ENCODE measurements at regions not wholly inside any gene's neighbourhood (a gene's known extent, or its start where the extent isn't known, plus 50 kb on each side); places are given as distances from the start of the nearest gene placed in this dataset.

- H3K4me1 ChIP-seq (ENCODE audit: low read depth), result no peaks in the 10 kb centered on the region
- DNase-seq (ENCODE audit: low read depth in 1 of 2, low spot score in 1 of 2), result no peak
- TF ChIP-seq CTCF (IDR thresholded peaks at IDR 0.05; ENCODE audit: low read depth, low read length), result no peak
- H3K36me3 ChIP-seq, result no peaks in the 10 kb centered on the region
- no peak overlapping the region for H3K4me3 ChIP-seq
- no peaks in the 10 kb centered on the region for H3K9me3 ChIP-seq (ENCODE audit: low read depth)
- H3K27me3 ChIP-seq, result peaks cover 11% of the 10 kb centered on the region
- no peak overlapping the region for H3K27ac ChIP-seq
Observed at GRCh38 chr19:30647891-30648720, 275.9 kb downstream of the ZNF536 start.

GRCh38 chr19:30646806-30647205 is 274.6 kb downstream of the ZNF536 start:
- H3K27me3 ChIP-seq, result peaks cover 11% of the 10 kb centered on the region
- H3K36me3 ChIP-seq, result no peaks in the 10 kb centered on the region
- H3K4me3 ChIP-seq, result no peak overlapping the region
- no peak overlapping the region for H3K27ac ChIP-seq
- DNase-seq (ENCODE audit: low read depth in 1 of 2, low spot score in 1 of 2), result no peak
- H3K4me1 ChIP-seq (ENCODE audit: low read depth), result no peaks in the 10 kb centered on the region
- no peaks in the 10 kb centered on the region for H3K9me3 ChIP-seq (ENCODE audit: low read depth)
- no peak for TF ChIP-seq CTCF (IDR thresholded peaks at IDR 0.05; ENCODE audit: low read depth, low read length)

GRCh38 chr19:30645946-30646577 is 273.9 kb downstream of the ZNF536 start:
- no peak for DNase-seq (ENCODE audit: low read depth in 1 of 2, low spot score in 1 of 2)
- Histone ChIP-seq H3K9me3 (ENCODE audit: low read depth) (no peaks in the 10 kb centered on the region), H3K4me3 (no peak overlapping the region), H3K27me3 (peaks cover 7% of the 10 kb centered on the region), H3K27ac (no peak overlapping the region), H3K4me1 (ENCODE audit: low read depth) (no peaks in the 10 kb centered on the region), H3K36me3 (no peaks in the 10 kb centered on the region)
- TF ChIP-seq CTCF (IDR thresholded peaks at IDR 0.05; ENCODE audit: low read depth, low read length), result no peak

GRCh38 chr19:30640252-30640965 is 268.2 kb downstream of the ZNF536 start:
- Histone ChIP-seq H3K9me3 (ENCODE audit: low read depth) (no peaks in the 10 kb centered on the region), H3K27me3 (no peaks in the 10 kb centered on the region), H3K27ac (no peak overlapping the region), H3K4me3 (no peak overlapping the region), H3K4me1 (ENCODE audit: low read depth) (no peaks in the 10 kb centered on the region), H3K36me3 (no peaks in the 10 kb centered on the region)
- no peak for DNase-seq (ENCODE audit: low read depth in 1 of 2, low spot score in 1 of 2)
- no peak for TF ChIP-seq CTCF (IDR thresholded peaks at IDR 0.05; ENCODE audit: low read depth, low read length)

GRCh38 chr19:30638889-30639288 is 266.7 kb downstream of the ZNF536 start:
- DNase-seq (ENCODE audit: low read depth in 1 of 2, low spot score in 1 of 2), result no peak
- Histone ChIP-seq H3K36me3 (no peaks in the 10 kb centered on the region), H3K4me1 (ENCODE audit: low read depth) (no peaks in the 10 kb centered on the region), H3K9me3 (ENCODE audit: low read depth) (no peaks in the 10 kb centered on the region), H3K4me3 (no peak overlapping the region), H3K27me3 (no peaks in the 10 kb centered on the region), H3K27ac (no peak overlapping the region)
- no peak for TF ChIP-seq CTCF (IDR thresholded peaks at IDR 0.05; ENCODE audit: low read depth, low read length)
